Cardiac fibroblast (primary cell): ENCODE measurements at regions not wholly inside any gene's neighbourhood (a gene's known extent, or its start where the extent isn't known, plus 50 kb on each side); places are given as distances from the start of the nearest gene placed in this dataset.
"Not testable (repeated sequence)": the region's sequence is repeated elsewhere in the genome, so short reads cannot be mapped to it uniquely, and the experiment has no call there.

ENCODE experiments used
- DNase-seq, 2 donors: peaks; one replicate each; pipeline versions ENCODE4 v3.0.0 to v3.0.0-alpha.2; 2010; ENCODE audit warnings: low read depth in 2 of 2
- H3K4me3 ChIP-seq, 2 donors: replicated peaks in 1 of 2; 1 replicate in 1 of 2; 2 replicates in 1 of 2; pipeline ENCODE4 v1.5.1; 2011; ENCODE audit warnings: low read depth in 2 of 2, low read length in 2 of 2, mild to moderate bottlenecking in 2 of 2, moderate library complexity in 1 of 2
- TF ChIP-seq, protein P1 (sequence below): IDR thresholded peaks from one replicate; pipeline ENCODE4 v1.5.1; 2011; ENCODE audit warnings: low read depth, mild to moderate bottlenecking, low read length, inconsistent platforms

DNA sequence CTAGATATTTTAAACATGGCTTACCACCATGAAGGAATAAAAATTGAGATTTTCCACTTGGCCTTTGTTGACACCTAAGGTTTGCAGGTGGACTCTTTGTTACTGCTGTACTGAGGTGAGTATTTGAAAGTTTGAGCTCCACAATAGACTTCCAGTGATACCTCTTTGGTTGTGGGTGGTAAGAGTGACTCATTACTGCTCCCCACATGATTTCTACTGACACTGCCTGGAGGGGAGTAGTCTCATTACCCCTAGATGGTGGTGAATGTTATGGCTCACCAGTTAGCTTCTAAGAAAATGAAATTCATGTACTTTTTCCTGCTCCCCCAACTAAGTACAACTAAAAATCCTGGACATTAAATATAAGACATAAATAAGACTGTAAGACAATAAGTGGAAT lies 1183.1 kb upstream of the TMEFF2 start:
- TF ChIP-seq, protein P1, sequence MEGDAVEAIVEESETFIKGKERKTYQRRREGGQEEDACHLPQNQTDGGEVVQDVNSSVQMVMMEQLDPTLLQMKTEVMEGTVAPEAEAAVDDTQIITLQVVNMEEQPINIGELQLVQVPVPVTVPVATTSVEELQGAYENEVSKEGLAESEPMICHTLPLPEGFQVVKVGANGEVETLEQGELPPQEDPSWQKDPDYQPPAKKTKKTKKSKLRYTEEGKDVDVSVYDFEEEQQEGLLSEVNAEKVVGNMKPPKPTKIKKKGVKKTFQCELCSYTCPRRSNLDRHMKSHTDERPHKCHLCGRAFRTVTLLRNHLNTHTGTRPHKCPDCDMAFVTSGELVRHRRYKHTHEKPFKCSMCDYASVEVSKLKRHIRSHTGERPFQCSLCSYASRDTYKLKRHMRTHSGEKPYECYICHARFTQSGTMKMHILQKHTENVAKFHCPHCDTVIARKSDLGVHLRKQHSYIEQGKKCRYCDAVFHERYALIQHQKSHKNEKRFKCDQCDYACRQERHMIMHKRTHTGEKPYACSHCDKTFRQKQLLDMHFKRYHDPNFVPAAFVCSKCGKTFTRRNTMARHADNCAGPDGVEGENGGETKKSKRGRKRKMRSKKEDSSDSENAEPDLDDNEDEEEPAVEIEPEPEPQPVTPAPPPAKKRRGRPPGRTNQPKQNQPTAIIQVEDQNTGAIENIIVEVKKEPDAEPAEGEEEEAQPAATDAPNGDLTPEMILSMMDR, result no peak
- no peak overlapping the region for H3K4me3 ChIP-seq
- no peak for DNase-seq

- H3K4me3 ChIP-seq, result no peak overlapping the region
- TF ChIP-seq, protein P1, result no peak
- no peak for DNase-seq
These were observed 1178.4 kb upstream of the TMEFF2 start for GRCh38 chr2:193373120-193373519.

GRCh38 chr2:193371200-193371599 lies 1176.5 kb upstream of the TMEFF2 start:
- no peak overlapping the region for H3K4me3 ChIP-seq
- no peak for DNase-seq
- TF ChIP-seq, protein P1, result no peak

- no peak overlapping the region for H3K4me3 ChIP-seq
- TF ChIP-seq, protein P1, result no peak
- no peak for DNase-seq
These were observed 1173.9 kb upstream of the TMEFF2 start for GRCh38 chr2:193368615-193369014.

DNA sequence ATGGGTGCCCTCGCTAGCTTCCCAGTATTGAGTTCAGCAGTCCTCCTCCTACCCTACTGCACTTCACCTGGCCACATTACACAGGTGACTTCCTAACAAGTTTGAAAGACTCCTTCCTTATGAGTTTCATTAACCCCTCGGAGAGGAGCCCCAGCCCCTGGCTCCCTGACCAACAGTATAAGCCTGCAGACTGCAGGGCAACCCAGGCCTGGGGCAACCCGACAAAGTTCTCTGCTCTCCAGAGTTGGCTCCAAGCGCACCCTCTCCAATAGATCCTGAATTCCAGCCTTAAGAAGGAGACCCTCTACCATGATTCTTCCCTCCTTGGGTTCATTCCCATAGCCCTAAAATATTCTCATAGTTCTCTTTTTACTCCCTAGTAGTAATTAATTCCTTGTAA lies 1162.8 kb upstream of the TMEFF2 start:
- no peak overlapping the region for H3K4me3 ChIP-seq
- DNase-seq, result no peak
- TF ChIP-seq, protein P1, result no peak

- DNase-seq, H3K4me3 ChIP-seq: not testable (repeated sequence)
These were observed 1158.0 kb upstream of the TMEFF2 start for GRCh38 chr2:193352665-193353242.

GRCh38 chr2:193350509-193350908 lies 1155.8 kb upstream of the TMEFF2 start:
- TF ChIP-seq, protein P1, result no peak
- H3K4me3 ChIP-seq, result no peak overlapping the region
- no peak for DNase-seq
